Esophagus muscularis mucosa (tissue), 4 donors: ENCODE measurements at regions not wholly inside any gene's neighbourhood (a gene's known extent, or its start where the extent isn't known, plus 50 kb on each side); places are given as distances from the start of the nearest gene placed in this dataset.

ENCODE experiments used
- DNase-seq: peaks from one replicate; pipeline ENCODE4 v3.0.0-alpha.2; 2017; ENCODE audit errors: extremely low spot score
- H3K27ac ChIP-seq, 4 donors: fragments of 200-600 bp; sonication (generic); replicated peaks in 1 of 4; 1 replicate in 3 of 4; 2 replicates in 1 of 4; pipeline ENCODE4 v1.5.1; 2016 to 2019; ENCODE audit warnings: mild to moderate bottlenecking in 1 of 4
- H3K27me3 ChIP-seq, 4 donors: fragments of 200-600 bp; sonication (generic); one replicate each; pipeline versions ENCODE4 v1.5.1 to v1.6.0; 2016 to 2019
- H3K36me3 ChIP-seq, 4 donors: fragments of 200-600 bp; sonication (generic); one replicate each; pipeline ENCODE4 v1.5.1; 2016 to 2019
- H3K4me1 ChIP-seq, 4 donors: fragments of 200-600 bp; sonication (generic); one replicate each; pipeline ENCODE4 v1.5.1; 2016 to 2019
- H3K4me3 ChIP-seq, 4 donors: fragments of 200-600 bp; sonication (generic); 1 replicate in 2 of 4; 2 replicates in 2 of 4; pipeline ENCODE4 v1.5.1; 2016 to 2019; ENCODE audit warnings: mild to moderate bottlenecking in 4 of 4, moderate library complexity in 1 of 4
- H3K9me3 ChIP-seq, 4 donors: fragments of 200-600 bp; sonication (generic); 1 replicate in 3 of 4; 2 replicates in 1 of 4; pipeline ENCODE4 v1.5.1; 2016 to 2019
- EP300 ChIP-seq: sonication (generic); formaldehyde crosslinking; IDR thresholded peaks from one replicate; pipeline ENCODE4 v1.6.1; 2017; ENCODE audit warnings: antibody characterized with exemption
- POLR2A ChIP-seq: fragments of 450-650 bp; IDR thresholded peaks from one replicate; pipeline ENCODE4 v1.6.1; 2017; ENCODE audit warnings: antibody characterized with exemption, moderate library complexity, mild to moderate bottlenecking, low read depth
- POLR2AphosphoS5 ChIP-seq, 2 donors: sonication (generic); formaldehyde crosslinking; IDR thresholded peaks; one replicate each; pipeline ENCODE4 v1.6.1; 2017; ENCODE audit warnings: antibody characterized with exemption in 2 of 2
- WGBS: methylation state at CpG from one replicate; pipeline ENCODE4 v1.1.5; 2018; 5-methylcytosine and 5-hydroxymethylcytosine counted together
- intact Hi-C: fragments of 100-400 bp; cut with DNase I; formaldehyde crosslinking; loops from one replicate; pipeline ENCODE4 v1.15.1; 2023
- TF ChIP-seq, protein P1 (sequence below), 3 experiments: fragments of 200-600 bp in 2 of 3; fragments of 450-650 bp in 1 of 3; sonication (generic) in 2 of 3; IDR thresholded peaks; one replicate each; pipeline ENCODE4 v1.5.1; 2017 to 2019; ENCODE audit warnings: antibody characterized with exemption in 3 of 3, mild to moderate bottlenecking in 2 of 3, moderate library complexity in 1 of 3

DNA sequence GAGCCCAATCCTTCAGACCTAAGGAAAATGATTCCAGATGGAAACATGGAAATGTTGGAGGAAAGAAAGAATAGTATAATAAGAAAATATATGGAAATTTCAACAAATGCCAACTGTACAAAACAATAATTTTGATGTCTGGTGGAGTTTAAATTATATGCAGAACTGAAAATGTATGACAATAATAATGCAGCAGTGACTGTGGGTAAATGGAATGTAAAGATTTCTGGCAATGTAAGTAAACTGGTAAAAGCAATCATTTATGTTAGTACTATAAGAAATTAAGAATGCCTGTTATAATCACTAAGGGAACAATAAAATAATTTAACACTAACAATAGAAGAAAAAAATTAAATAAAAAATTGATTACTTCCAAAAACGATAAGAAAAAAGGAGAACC is 89.0 kb downstream of the EDN1 start:
- intact Hi-C loops, result no loop called here
- DNase-seq, result no peak
- no peaks in the 10 kb centered on the region for H3K4me1 ChIP-seq
- no peaks in the 10 kb centered on the region for H3K9me3 ChIP-seq
- TF ChIP-seq, protein P1, sequence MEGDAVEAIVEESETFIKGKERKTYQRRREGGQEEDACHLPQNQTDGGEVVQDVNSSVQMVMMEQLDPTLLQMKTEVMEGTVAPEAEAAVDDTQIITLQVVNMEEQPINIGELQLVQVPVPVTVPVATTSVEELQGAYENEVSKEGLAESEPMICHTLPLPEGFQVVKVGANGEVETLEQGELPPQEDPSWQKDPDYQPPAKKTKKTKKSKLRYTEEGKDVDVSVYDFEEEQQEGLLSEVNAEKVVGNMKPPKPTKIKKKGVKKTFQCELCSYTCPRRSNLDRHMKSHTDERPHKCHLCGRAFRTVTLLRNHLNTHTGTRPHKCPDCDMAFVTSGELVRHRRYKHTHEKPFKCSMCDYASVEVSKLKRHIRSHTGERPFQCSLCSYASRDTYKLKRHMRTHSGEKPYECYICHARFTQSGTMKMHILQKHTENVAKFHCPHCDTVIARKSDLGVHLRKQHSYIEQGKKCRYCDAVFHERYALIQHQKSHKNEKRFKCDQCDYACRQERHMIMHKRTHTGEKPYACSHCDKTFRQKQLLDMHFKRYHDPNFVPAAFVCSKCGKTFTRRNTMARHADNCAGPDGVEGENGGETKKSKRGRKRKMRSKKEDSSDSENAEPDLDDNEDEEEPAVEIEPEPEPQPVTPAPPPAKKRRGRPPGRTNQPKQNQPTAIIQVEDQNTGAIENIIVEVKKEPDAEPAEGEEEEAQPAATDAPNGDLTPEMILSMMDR (IDR thresholded peaks at IDR 0.05), result no peak
- H3K4me3 ChIP-seq, result no peak overlapping the region
- H3K36me3 ChIP-seq, result no peaks in the 10 kb centered on the region
- no peak overlapping the region for H3K27ac ChIP-seq
- H3K27me3 ChIP-seq, result no peaks in the 10 kb centered on the region
- 91% methylated on average over 1 of the region's 1 CpG for whole genome bisulfite sequencing

GRCh38 chr6:12381587-12381986 is 91.4 kb downstream of the EDN1 start:
- Histone ChIP-seq H3K4me3 (no peak overlapping the region), H3K4me1 (no peaks in the 10 kb centered on the region), H3K9me3 (no peaks in the 10 kb centered on the region), H3K27me3 (no peaks in the 10 kb centered on the region), H3K27ac (no peak overlapping the region), H3K36me3 (no peaks in the 10 kb centered on the region)
- intact Hi-C loops, result no loop called here
- no peak for DNase-seq
- no peak for TF ChIP-seq POLR2A
- TF ChIP-seq, protein P1 (IDR thresholded peaks at IDR 0.05), result no peak
- TF ChIP-seq EP300, result no peak

- intact Hi-C loops, result no loop called here
- 70% methylated on average over 3 of the region's 3 CpGs for WGBS
- Histone ChIP-seq H3K4me1 (no peaks in the 10 kb centered on the region), H3K27me3 (no peaks in the 10 kb centered on the region), H3K4me3 (no peak overlapping the region), H3K27ac (no peak overlapping the region), H3K9me3 (no peaks in the 10 kb centered on the region), H3K36me3 (no peaks in the 10 kb centered on the region)
- DNase-seq, result no peak
- TF ChIP-seq POLR2A, result no peak
- TF ChIP-seq POLR2AphosphoS5 (IDR thresholded peaks at IDR 0.05), result no peak
- TF ChIP-seq, protein P1 (IDR thresholded peaks at IDR 0.05), result no peak
- TF ChIP-seq EP300, result no peak
Measured at GRCh38 chr6:12383448-12383847, 93.3 kb downstream of the EDN1 start.

GRCh38 chr6:12384357-12384912 is 94.3 kb downstream of the EDN1 start:
- Histone ChIP-seq H3K4me3 (no peak overlapping the region), H3K9me3 (no peaks in the 10 kb centered on the region), H3K4me1 (no peaks in the 10 kb centered on the region), H3K36me3 (no peaks in the 10 kb centered on the region), H3K27ac (no peak overlapping the region), H3K27me3 (no peaks in the 10 kb centered on the region)
- TF ChIP-seq POLR2AphosphoS5 (IDR thresholded peaks at IDR 0.05) (no peak), POLR2A (no peak), EP300 (no peak)
- no peak for DNase-seq
- WGBS, result 77% methylated on average over 2 of the region's 2 CpGs
- intact Hi-C loops, result no loop called here

- H3K27me3 ChIP-seq, result no peaks in the 10 kb centered on the region
- H3K9me3 ChIP-seq, result no peaks in the 10 kb centered on the region
- no peak overlapping the region for H3K27ac ChIP-seq
- H3K4me3 ChIP-seq, result no peak overlapping the region
- TF ChIP-seq POLR2AphosphoS5 (IDR thresholded peaks at IDR 0.05) (no peak), POLR2A (no peak), EP300 (no peak)
- TF ChIP-seq, protein P1 (IDR thresholded peaks at IDR 0.05), result no peak
- intact Hi-C loops, result no loop called here
- no peaks in the 10 kb centered on the region for H3K4me1 ChIP-seq
- WGBS, result 76% methylated on average over 3 of the region's 3 CpGs
- H3K36me3 ChIP-seq, result no peaks in the 10 kb centered on the region
- no peak for DNase-seq
Measured at GRCh38 chr6:12385316-12385715, 95.2 kb downstream of the EDN1 start.
